GM21381 (cell line): ENCODE measurements at regions not wholly inside any gene's neighbourhood (a gene's known extent, or its start where the extent isn't known, plus 50 kb on each side); places are given as distances from the start of the nearest gene placed in this dataset.

Source experiments
- ATAC-seq: cut with Tn5 transposase; IDR thresholded peaks from one replicate; pipeline ENCODE4 v1.9.1; 2021; ENCODE audit warnings: mild to moderate bottlenecking, moderate library complexity; ENCODE audit not compliant: unreplicated experiment

DNA sequence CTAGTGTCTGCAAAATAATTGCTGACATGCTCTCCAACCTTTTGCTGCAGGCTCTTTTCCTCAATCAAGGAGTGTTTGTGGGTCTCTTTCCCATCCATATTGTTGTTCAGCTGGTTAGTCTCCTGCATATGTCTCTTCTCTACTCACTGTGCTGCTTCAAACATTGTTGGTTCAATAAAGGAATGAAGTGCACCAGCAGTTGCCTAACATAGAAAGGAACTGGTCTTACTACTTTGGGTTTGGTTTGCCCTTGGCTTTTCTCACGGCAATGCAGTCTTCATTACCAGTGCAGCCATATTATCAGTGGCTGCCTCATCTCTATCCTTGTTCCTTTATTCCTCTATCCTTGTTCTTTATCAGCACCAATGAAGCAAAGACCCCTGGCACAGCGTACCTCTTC lies 169.7 kb upstream of the TPK1 start:
- ATAC-seq: no peak

DNA sequence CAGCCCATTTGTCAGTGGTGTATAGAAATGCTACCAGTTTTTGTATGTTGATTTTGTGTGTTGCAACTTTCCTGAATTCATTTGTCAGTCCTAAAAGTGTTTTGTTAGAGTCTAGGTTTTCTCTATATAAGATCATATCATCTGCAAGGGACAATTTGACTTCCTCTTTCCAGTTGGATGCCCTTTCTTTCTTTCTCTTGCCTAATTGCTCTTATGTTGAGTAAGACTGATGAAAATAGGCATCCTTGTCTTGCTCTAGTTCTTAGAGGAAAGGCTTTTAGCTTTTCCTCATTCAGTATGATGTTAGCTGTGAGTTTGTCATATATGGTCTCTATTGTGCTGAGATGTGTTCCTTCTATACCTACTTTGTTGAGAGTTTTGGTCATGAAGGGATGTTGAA lies 161.7 kb upstream of the TPK1 start:
- no peak for ATAC-seq

GRCh38 chr7:144995495-144995894 lies 159.6 kb upstream of the TPK1 start:
- ATAC-seq: no peak

DNA sequence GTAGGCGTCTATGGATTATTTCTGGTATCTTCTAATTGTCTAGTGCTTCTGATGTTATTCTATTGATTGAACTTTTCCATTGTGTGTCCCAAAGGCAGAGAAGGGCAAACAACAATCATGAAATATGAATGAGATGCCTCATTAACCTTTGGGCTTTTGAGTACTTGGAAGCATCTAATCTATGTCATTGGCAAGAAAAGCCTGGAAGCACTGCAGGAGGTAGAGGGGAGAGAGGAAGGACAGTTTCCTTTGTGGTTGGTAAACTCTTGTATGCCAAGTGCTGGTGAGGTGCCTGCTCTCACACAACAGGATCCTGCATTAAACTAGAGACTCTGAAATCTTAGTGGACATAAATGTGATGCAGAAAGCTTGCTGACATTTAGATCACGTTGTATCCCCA lies 155.2 kb upstream of the TPK1 start:
- ATAC-seq: no peak

GRCh38 chr7:144987686-144988085 lies 151.8 kb upstream of the TPK1 start:
- no peak for ATAC-seq

DNA sequence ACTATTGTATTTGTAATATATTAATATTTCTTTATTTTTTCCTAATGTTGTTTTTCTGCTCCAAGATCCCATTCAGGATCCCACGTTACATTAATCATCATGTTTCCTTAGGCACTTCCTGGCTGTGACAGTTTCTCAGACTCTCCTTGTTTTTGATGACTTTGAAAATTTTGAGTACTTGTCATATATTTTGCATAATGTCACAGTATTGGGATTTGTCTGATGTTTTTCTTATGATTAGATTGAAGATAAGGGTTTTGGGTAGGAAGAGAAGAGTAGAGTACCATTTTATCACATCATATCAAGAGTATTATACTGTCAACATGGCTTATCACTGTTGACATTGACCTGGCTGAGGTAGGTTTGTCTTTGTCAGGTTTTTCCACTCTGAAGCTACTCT lies 146.3 kb upstream of the TPK1 start:
- no peak for ATAC-seq

GRCh38 chr7:144975882-144976281 lies 140.0 kb upstream of the TPK1 start:
- no peak for ATAC-seq

DNA sequence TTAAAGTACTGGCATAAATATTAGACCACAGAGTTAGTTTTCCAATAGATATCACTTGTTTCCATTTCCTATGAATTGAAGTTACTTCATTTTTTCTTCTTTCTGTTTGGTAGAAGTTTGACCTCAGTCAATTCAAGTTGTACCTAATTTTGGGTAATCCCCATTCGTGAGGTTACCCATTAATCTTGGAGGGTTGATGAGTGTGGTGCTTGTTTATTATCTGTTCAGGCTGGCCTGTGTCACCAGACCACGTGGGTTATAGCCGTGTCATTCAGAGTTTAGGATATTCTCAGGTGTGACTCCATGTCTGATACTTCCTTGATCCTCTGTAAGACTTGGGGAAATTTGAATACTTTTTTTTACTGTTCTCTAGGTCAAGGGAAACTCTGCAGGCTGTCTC lies 133.9 kb upstream of the TPK1 start:
- ATAC-seq: no peak

DNA sequence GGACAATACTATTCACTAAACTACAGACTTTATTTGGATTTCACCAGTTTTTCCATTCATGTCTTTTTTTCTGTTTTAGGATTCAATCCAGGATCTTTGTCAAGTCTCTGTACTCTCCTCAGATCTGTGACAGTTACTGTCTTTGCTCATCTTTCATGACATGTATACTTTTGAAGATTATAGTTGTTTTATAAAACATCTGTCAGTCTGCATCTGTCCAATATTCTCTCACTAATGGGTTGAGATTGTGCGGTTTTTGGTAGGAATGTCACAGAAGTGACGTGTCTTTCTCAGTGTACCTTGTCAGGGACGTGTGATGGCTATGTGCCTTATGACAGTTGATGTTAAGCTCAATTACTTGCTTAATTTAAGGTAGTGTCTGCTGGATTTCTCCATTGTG lies 124.9 kb upstream of the TPK1 start:
- ATAC-seq: no peak

- ATAC-seq: no peak
Observed at GRCh38 chr7:144957998-144958397, 122.1 kb upstream of the TPK1 start.

GRCh38 chr7:144955422-144955821 lies 119.6 kb upstream of the TPK1 start:
- ATAC-seq: no peak

DNA sequence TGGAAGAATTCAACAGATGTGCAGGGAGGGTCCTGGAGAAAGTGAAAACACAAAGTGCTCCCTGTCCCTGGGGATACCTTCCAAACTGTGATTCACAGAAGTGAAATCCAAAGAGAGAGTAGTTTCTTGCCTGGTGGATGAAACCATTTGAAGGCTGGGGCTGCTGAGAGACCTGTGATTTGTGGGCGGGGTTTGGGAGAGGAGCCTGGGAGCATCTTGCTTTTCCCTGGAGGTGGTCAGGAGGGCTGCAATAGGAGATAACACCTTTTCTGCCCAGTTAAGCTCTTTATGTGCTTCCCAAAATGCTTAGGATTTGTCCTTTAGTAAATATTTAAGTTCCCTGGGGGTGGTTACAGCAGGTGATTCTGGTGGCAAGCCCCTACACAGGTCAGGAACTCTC lies 105.3 kb upstream of the TPK1 start:
- no peak for ATAC-seq

GRCh38 chr7:144937199-144937598 lies 101.3 kb upstream of the TPK1 start:
- ATAC-seq: no peak

DNA sequence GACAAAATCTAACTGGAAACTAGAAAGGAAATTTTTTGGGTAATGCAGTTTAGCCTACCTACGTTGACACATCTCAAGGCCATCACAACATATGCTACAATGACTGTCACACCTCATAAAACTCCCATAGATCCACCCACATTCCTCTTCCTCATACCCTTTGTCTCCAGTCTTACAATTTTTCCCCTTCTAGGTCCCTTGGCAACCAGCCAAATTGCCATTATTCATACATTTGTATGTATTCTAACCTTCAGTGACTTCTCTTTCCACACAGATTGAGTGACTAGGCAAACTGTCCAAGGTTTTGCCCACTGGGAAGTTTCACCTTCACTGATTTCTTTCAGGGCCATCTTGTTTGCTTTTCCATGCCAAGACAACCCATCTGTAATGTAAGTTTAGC lies 100.5 kb upstream of the TPK1 start:
- ATAC-seq: no peak

GRCh38 chr7:144910411-144910810 lies 74.6 kb upstream of the TPK1 start:
- ATAC-seq: no peak

DNA sequence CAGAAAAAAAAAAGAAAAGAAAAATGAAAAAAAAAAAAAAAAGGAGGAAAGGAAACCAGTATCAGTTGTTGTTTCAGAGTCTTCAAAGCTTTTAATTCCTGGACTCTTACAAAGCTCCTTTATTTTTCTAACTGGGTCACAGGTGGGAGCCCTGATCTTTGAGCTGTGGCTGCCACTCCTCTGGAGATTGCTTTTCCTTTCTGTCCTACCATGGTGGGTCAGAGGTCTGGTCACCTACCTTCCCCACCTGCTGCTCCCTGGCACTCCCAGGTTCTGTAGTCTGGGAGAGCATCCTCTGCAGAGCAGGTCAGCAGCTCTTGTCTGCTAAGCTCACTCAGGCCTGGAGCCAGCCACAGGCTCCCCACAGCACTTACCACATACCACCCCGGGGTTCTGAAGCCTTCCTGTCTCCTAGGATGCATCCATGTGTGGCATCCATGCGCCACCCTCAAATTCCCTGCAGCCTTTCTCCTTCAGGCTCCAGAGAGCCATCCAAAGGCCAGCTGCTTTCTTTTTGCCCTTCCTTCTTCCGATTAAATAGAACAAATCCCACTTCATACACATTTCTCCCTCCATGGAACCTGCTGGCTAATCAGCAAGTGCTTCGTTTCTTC lies 73.2 kb upstream of the TPK1 start:
- ATAC-seq: peak; percentile 30

DNA sequence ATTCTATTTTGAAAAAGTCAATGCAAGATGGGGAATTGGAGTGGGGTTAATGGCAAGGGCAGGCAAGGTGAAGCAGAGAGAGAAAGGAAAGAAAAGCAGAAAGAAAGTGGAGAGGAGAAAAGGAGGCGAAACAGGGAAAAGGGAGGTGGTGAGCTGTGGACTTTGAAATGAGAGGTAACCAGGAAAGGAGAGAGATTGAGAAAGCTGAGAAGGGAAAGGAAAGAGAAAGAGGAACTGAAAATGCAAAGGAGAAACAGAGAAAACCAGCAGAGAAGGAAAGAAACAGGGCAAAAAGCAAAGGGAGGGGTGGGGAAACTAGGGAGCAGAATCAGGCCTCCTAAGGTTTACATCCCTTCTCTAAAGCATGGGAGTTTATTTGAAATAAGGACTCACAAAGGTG lies 72.5 kb upstream of the TPK1 start:
- peak; percentile 42 for ATAC-seq

DNA sequence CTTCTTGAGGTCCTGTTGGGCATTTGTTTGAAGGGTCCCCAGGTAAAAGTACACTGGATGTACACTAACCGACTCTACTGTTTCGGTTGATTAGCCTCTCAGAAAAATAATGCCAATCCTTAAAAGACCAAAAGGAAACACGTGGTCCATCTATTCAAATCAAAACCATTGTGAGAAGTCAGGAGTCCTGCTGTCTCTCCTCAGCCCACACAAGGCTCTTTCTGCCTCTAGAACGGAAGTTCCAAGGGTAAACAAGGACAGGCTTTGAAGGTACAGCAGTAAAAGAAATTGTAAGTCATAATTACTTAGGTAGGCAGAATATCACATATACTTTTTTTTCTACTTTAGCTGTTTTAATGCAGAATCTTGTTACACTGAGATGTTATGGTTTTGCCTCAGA lies 71.7 kb upstream of the TPK1 start:
- peak; percentile 64 for ATAC-seq

DNA sequence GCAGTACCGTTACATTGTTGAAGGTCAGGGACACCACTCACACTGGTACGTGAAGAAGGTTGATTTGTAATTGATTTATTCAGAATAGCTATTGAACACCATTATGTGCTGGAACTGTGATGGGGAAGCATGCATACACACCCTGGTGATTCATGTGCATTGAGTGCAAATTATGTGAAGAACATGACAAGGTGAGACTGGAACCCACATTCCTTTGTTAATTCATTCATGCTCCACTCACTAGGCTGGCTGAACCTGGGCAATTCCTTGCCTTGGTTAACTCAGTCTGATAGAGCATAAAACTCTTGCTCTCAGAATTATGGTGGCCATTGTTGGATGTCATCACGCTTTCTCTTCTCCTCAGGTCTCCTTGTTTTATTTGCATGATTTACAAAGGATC lies 67.3 kb upstream of the TPK1 start:
- no peak for ATAC-seq

- ATAC-seq: no peak
Observed at GRCh38 chr7:144892761-144893160, 56.9 kb upstream of the TPK1 start.
